RWPE1 (cell line): ENCODE measurements at regions not wholly inside any gene's neighbourhood (a gene's known extent, or its start where the extent isn't known, plus 50 kb on each side); places are given as distances from the start of the nearest gene placed in this dataset.

Source experiments
- CTCF ChIA-PET: fragments of 350-600 bp; sonication (Branson Sonifier 250); formaldehyde crosslinking; extraction: SDS; loops from one replicate; lab custom pipeline; 2021; lab: Yijun Ruan, JAX
- POLR2A ChIA-PET: fragments of 400-600 bp; formaldehyde crosslinking; extraction: SDS; loops from one replicate; lab custom pipeline; 2020; ENCODE audit warnings: antibody characterized with exemption; ENCODE audit not compliant: low non-redundant PET; lab: Yijun Ruan, JAX
- DNase-seq: peaks from one replicate; pipeline ENCODE4 v3.0.0; 2012; ENCODE audit warnings: low spot score
- H3K27ac ChIP-seq: fragments of 450-650 bp; 2 replicates; pipeline ENCODE4 v1.5.1; 2017
- CTCF ChIP-seq: fragments of 450-650 bp; conservative IDR thresholded peaks from 2 replicates; pipeline ENCODE4 v1.5.1; 2017; ENCODE audit warnings: low read depth, mild to moderate bottlenecking

- no peak for TF ChIP-seq CTCF
- no peak for DNase-seq
- CTCF ChIA-PET = interaction anchor here (1.0 kb wide), 1 partner anchor 675 kb away, joined by 6 read pairs; no protein-coding TSS in a partner anchor
- no peak overlapping the region for H3K27ac ChIP-seq
- POLR2A ChIA-PET = no interaction called here
These were observed 183.4 kb upstream of the TANK start for GRCh38 chr2:160976797-160977196.

GRCh38 chr2:160977376-160977775, 182.9 kb upstream of the TANK start:
- DNase-seq = no peak
- POLR2A ChIA-PET = no interaction called here
- H3K27ac ChIP-seq = no peak overlapping the region
- TF ChIP-seq CTCF = no peak
- CTCF ChIA-PET = interaction anchor here (1.0 kb wide), 1 partner anchor 675 kb away, joined by 6 read pairs; no protein-coding TSS in a partner anchor

- CTCF ChIA-PET = interaction anchor here (0.6 to 1.0 kb wide), 2 partner anchors 669 to 676 kb away, joined by 3 to 6 read pairs; no protein-coding TSS in a partner anchor
- POLR2A ChIA-PET = no interaction called here
- no peak for TF ChIP-seq CTCF
- H3K27ac ChIP-seq = no peak overlapping the region
- no peak for DNase-seq
These were observed 182.4 kb upstream of the TANK start for GRCh38 chr2:160977854-160978253.

GRCh38 chr2:160984426-160985077, 175.7 kb upstream of the TANK start:
- POLR2A ChIA-PET = no interaction called here
- H3K27ac ChIP-seq = no peak overlapping the region
- no peak for TF ChIP-seq CTCF
- DNase-seq = no peak
- CTCF ChIA-PET = no interaction called here

- no peak for DNase-seq
- POLR2A ChIA-PET = no interaction called here
- CTCF ChIA-PET = interaction anchor here (0.7 to 0.9 kb wide), 2 partner anchors 42 to 720 kb away, joined by 3 read pairs; no protein-coding TSS in a partner anchor
- no peak overlapping the region for H3K27ac ChIP-seq
- no peak for TF ChIP-seq CTCF
These were observed 170.4 kb upstream of the TANK start for GRCh38 chr2:160989778-160990177.

GRCh38 chr2:160993654-160994061, 166.6 kb upstream of the TANK start:
- TF ChIP-seq CTCF = no peak
- no peak overlapping the region for H3K27ac ChIP-seq
- DNase-seq = no peak
- ChIA-PET POLR2A (no interaction called here), CTCF (interaction anchor here (0.6 to 3.8 kb wide), 14 partner anchors 11 to 723 kb away, joined by 3 to 23 read pairs (median 3); no protein-coding TSS in a partner anchor)
